Dendritic cell treated with granulocyte-macrophage colony-stimulating factor and Interleukin-4, amounts not matched to agents 40 ng/mL and 50 ng/mL, for 4 days (primary cell): ENCODE measurements at regions not wholly inside any gene's neighbourhood (a gene's known extent, or its start where the extent isn't known, plus 50 kb on each side); places are given as distances from the start of the nearest gene placed in this dataset.
"Not testable (repeated sequence)": the region's sequence is repeated elsewhere in the genome, so short reads cannot be mapped to it uniquely, and the experiment has no call there.

Source experiments
- H3K27ac Mint-ChIP-seq: one replicate; pipeline ENCODE4 v1.8.0; 2022; ENCODE audit warnings: mild to moderate bottlenecking, mixed read lengths
- H3K27me3 Mint-ChIP-seq: one replicate; pipeline ENCODE4 v1.8.0; 2022; ENCODE audit warnings: mild to moderate bottlenecking, mixed read lengths
- H3K36me3 Mint-ChIP-seq: one replicate; pipeline ENCODE4 v1.8.0; 2022; ENCODE audit warnings: low read depth, mixed read lengths
- H3K4me1 Mint-ChIP-seq: one replicate; pipeline ENCODE4 v1.8.0; 2022; ENCODE audit warnings: low read depth, mixed read lengths
- H3K4me3 Mint-ChIP-seq: one replicate; pipeline ENCODE4 v1.8.0; 2022; ENCODE audit warnings: mild to moderate bottlenecking, moderate library complexity, mixed read lengths
- H3K9me3 Mint-ChIP-seq: one replicate; pipeline ENCODE4 v1.8.0; 2022; ENCODE audit warnings: mixed read lengths
- intact Hi-C: fragments of 100-400 bp; cut with micrococcal nuclease; formaldehyde crosslinking; loops from one replicate; pipeline ENCODE4 v1.15.0; 2022

GRCh38 chr4:79147251-79147650 lies 178.6 kb downstream of the NAA11 start:
- Mint-ChIP-seq H3K36me3 (no peaks in the 10 kb centered on the region), H3K27me3 (no peaks in the 10 kb centered on the region), H3K9me3 (peaks cover 24% of the 10 kb centered on the region), H3K4me3 (no peak overlapping the region), H3K27ac (no peak overlapping the region), H3K4me1 (no peaks in the 10 kb centered on the region)
- intact Hi-C loops: no loop called here

- no peaks in the 10 kb centered on the region for H3K36me3 Mint-ChIP-seq
- intact Hi-C loops: no loop called here
- H3K4me1 Mint-ChIP-seq: no peaks in the 10 kb centered on the region
- H3K27ac Mint-ChIP-seq: no peak overlapping the region
- H3K27me3 Mint-ChIP-seq: no peaks in the 10 kb centered on the region
- H3K4me3 Mint-ChIP-seq: no peak overlapping the region
- peaks cover 49% of the 10 kb centered on the region for H3K9me3 Mint-ChIP-seq
These were observed 184.3 kb downstream of the NAA11 start for GRCh38 chr4:79141530-79141929.

GRCh38 chr4:79134767-79135166 lies 191.1 kb downstream of the NAA11 start:
- no peaks in the 10 kb centered on the region for H3K36me3 Mint-ChIP-seq
- no peak overlapping the region for H3K4me3 Mint-ChIP-seq
- no peaks in the 10 kb centered on the region for H3K27me3 Mint-ChIP-seq
- H3K27ac Mint-ChIP-seq: no peak overlapping the region
- H3K9me3 Mint-ChIP-seq: peaks cover 25% of the 10 kb centered on the region
- intact Hi-C loops: no loop called here
- no peaks in the 10 kb centered on the region for H3K4me1 Mint-ChIP-seq

- intact Hi-C loops: no loop called here
- Mint-ChIP-seq H3K4me3 (no peak overlapping the region), H3K36me3 (no peaks in the 10 kb centered on the region), H3K4me1 (no peaks in the 10 kb centered on the region), H3K27me3 (no peaks in the 10 kb centered on the region), H3K27ac (no peak overlapping the region), H3K9me3 (peaks cover 37% of the 10 kb centered on the region)
These were observed 193.0 kb downstream of the NAA11 start for GRCh38 chr4:79132826-79133225.

- intact Hi-C loops: no loop called here
- Mint-ChIP-seq H3K36me3 (no peaks in the 10 kb centered on the region), H3K27me3 (no peaks in the 10 kb centered on the region), H3K4me1 (no peaks in the 10 kb centered on the region), H3K4me3 (no peak overlapping the region), H3K9me3 (peaks cover 57% of the 10 kb centered on the region), H3K27ac (no peak overlapping the region)
These were observed 182.7 kb upstream of the PAQR3 start for GRCh38 chr4:79121875-79122358.

- peaks cover 62% of the 10 kb centered on the region for H3K9me3 Mint-ChIP-seq
- H3K36me3 Mint-ChIP-seq: no peaks in the 10 kb centered on the region
- no peak overlapping the region for H3K4me3 Mint-ChIP-seq
- no peak overlapping the region for H3K27ac Mint-ChIP-seq
- intact Hi-C loops: no loop called here
- H3K4me1 Mint-ChIP-seq: no peaks in the 10 kb centered on the region
- H3K27me3 Mint-ChIP-seq: no peaks in the 10 kb centered on the region
These were observed 182.0 kb upstream of the PAQR3 start for GRCh38 chr4:79121223-79121622.

- intact Hi-C loops, H3K27me3 Mint-ChIP-seq, H3K4me1 Mint-ChIP-seq, H3K27ac Mint-ChIP-seq, H3K36me3 Mint-ChIP-seq, H3K4me3 Mint-ChIP-seq: not testable (repeated sequence)
- H3K9me3 Mint-ChIP-seq: peaks cover 57% of the 10 kb centered on the region
These were observed 177.8 kb upstream of the PAQR3 start for GRCh38 chr4:79117051-79117450.

- H3K27me3 Mint-ChIP-seq: no peaks in the 10 kb centered on the region
- H3K4me1 Mint-ChIP-seq: no peaks in the 10 kb centered on the region
- peaks cover 32% of the 10 kb centered on the region for H3K9me3 Mint-ChIP-seq
- no peaks in the 10 kb centered on the region for H3K36me3 Mint-ChIP-seq
- no peak overlapping the region for H3K4me3 Mint-ChIP-seq
- H3K27ac Mint-ChIP-seq: no peak overlapping the region
- intact Hi-C loops: no loop called here
These were observed 167.8 kb upstream of the PAQR3 start for GRCh38 chr4:79107014-79107413.

GRCh38 chr4:79088946-79089691 lies 149.9 kb upstream of the PAQR3 start:
- intact Hi-C loops: no loop called here
- Mint-ChIP-seq H3K36me3 (no peaks in the 10 kb centered on the region), H3K27me3 (no peaks in the 10 kb centered on the region), H3K4me3 (no peak overlapping the region), H3K9me3 (peaks cover 15% of the 10 kb centered on the region), H3K4me1 (no peaks in the 10 kb centered on the region), H3K27ac (no peak overlapping the region)

GRCh38 chr4:79087071-79087470 lies 147.8 kb upstream of the PAQR3 start:
- intact Hi-C loops: no loop called here
- no peak overlapping the region for H3K4me3 Mint-ChIP-seq
- no peaks in the 10 kb centered on the region for H3K36me3 Mint-ChIP-seq
- H3K9me3 Mint-ChIP-seq: peaks cover 4% of the 10 kb centered on the region
- H3K27ac Mint-ChIP-seq: no peak overlapping the region
- H3K4me1 Mint-ChIP-seq: no peaks in the 10 kb centered on the region
- H3K27me3 Mint-ChIP-seq: no peaks in the 10 kb centered on the region

- Mint-ChIP-seq H3K4me1 (no peaks in the 10 kb centered on the region), H3K9me3 (peaks cover 9% of the 10 kb centered on the region), H3K27me3 (no peaks in the 10 kb centered on the region), H3K27ac (no peak overlapping the region), H3K4me3 (no peak overlapping the region), H3K36me3 (no peaks in the 10 kb centered on the region)
- intact Hi-C loops: no loop called here
These were observed 144.3 kb upstream of the PAQR3 start for GRCh38 chr4:79083406-79084010.

- Mint-ChIP-seq H3K9me3 (peaks cover 9% of the 10 kb centered on the region), H3K27ac (no peak overlapping the region), H3K4me1 (no peaks in the 10 kb centered on the region), H3K36me3 (no peaks in the 10 kb centered on the region), H3K27me3 (no peaks in the 10 kb centered on the region), H3K4me3 (no peak overlapping the region)
- intact Hi-C loops: no loop called here
These were observed 143.8 kb upstream of the PAQR3 start for GRCh38 chr4:79082997-79083396.

GRCh38 chr4:79081973-79082372 lies 142.7 kb upstream of the PAQR3 start:
- no peaks in the 10 kb centered on the region for H3K36me3 Mint-ChIP-seq
- H3K9me3 Mint-ChIP-seq: peaks cover 9% of the 10 kb centered on the region
- intact Hi-C loops: no loop called here
- H3K4me1 Mint-ChIP-seq: no peaks in the 10 kb centered on the region
- no peaks in the 10 kb centered on the region for H3K27me3 Mint-ChIP-seq
- no peak overlapping the region for H3K27ac Mint-ChIP-seq
- no peak overlapping the region for H3K4me3 Mint-ChIP-seq

GRCh38 chr4:79078339-79078738 lies 139.1 kb upstream of the PAQR3 start:
- intact Hi-C loops: no loop called here
- H3K4me3 Mint-ChIP-seq: no peak overlapping the region
- no peaks in the 10 kb centered on the region for H3K4me1 Mint-ChIP-seq
- no peaks in the 10 kb centered on the region for H3K36me3 Mint-ChIP-seq
- no peak overlapping the region for H3K27ac Mint-ChIP-seq
- H3K9me3 Mint-ChIP-seq: peaks cover 22% of the 10 kb centered on the region
- no peaks in the 10 kb centered on the region for H3K27me3 Mint-ChIP-seq

- Mint-ChIP-seq H3K27ac (no peak overlapping the region), H3K27me3 (no peaks in the 10 kb centered on the region), H3K9me3 (peaks cover 19% of the 10 kb centered on the region), H3K4me3 (no peak overlapping the region), H3K4me1 (no peaks in the 10 kb centered on the region), H3K36me3 (no peaks in the 10 kb centered on the region)
- intact Hi-C loops: no loop called here
These were observed 134.8 kb upstream of the PAQR3 start for GRCh38 chr4:79074040-79074439.
